ENCODE measurements at regions not wholly inside any gene's neighbourhood (a gene's known extent, or its start where the extent isn't known, plus 50 kb on each side); places are given as distances from the start of the nearest gene placed in this dataset.

DNA sequence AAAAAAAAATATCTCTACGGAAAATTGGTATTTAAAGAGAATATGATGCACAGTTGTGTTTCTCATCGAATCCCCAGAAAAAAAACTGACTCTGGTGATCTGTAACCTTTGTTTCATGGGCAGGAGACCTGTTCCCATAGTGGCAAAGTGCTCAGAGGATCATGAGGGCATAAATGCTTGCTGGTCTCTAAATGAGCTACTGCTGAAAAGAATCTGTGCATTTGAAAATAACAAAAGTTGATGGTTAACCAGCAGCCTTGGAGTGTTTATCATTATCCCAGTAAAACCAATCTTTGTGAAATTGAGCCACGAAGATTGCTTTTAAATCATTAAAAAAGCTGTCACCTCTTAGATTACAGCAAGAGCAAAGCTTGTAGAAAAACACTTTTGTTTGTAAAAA lies 775.4 kb downstream of the MTRR start:
- TF ChIP-seq, protein P1, sequence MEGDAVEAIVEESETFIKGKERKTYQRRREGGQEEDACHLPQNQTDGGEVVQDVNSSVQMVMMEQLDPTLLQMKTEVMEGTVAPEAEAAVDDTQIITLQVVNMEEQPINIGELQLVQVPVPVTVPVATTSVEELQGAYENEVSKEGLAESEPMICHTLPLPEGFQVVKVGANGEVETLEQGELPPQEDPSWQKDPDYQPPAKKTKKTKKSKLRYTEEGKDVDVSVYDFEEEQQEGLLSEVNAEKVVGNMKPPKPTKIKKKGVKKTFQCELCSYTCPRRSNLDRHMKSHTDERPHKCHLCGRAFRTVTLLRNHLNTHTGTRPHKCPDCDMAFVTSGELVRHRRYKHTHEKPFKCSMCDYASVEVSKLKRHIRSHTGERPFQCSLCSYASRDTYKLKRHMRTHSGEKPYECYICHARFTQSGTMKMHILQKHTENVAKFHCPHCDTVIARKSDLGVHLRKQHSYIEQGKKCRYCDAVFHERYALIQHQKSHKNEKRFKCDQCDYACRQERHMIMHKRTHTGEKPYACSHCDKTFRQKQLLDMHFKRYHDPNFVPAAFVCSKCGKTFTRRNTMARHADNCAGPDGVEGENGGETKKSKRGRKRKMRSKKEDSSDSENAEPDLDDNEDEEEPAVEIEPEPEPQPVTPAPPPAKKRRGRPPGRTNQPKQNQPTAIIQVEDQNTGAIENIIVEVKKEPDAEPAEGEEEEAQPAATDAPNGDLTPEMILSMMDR (IDR thresholded peaks at IDR 0.05): no peak
- TF ChIP-seq POLR2A (IDR thresholded peaks at IDR 0.05): no peak
